Sciatic nerve (tissue), 2 donors: ENCODE measurements at regions not wholly inside any gene's neighbourhood (a gene's known extent, or its start where the extent isn't known, plus 50 kb on each side); places are given as distances from the start of the nearest gene placed in this dataset.

ENCODE experiments used
- ATAC-seq: fragments of 200-7000 bp; cut with Tn5 transposase; one replicate; pipeline ENCODE4 v1.9.1; 2020; ENCODE audit warnings: mild to moderate bottlenecking, moderate library complexity
- DNase-seq: peaks from one replicate; pipeline ENCODE4 v3.0.0-alpha.2; 2020; ENCODE audit warnings: low spot score
- intact Hi-C: fragments of 100-400 bp; cut with DNase I; formaldehyde crosslinking; loops from one replicate; pipeline ENCODE4 v1.14.2; 2022
- donor health status: DM: no; HTN: no; CAD: no.
- donor health status: DM: no; HTN: no; CAD: no.

- ATAC-seq (no peak), DNase-seq (no peak)
- intact Hi-C loops: no loop called here
These were observed 238.8 kb downstream of the GXYLT1 start for GRCh38 chr12:41905759-41906297.

DNA sequence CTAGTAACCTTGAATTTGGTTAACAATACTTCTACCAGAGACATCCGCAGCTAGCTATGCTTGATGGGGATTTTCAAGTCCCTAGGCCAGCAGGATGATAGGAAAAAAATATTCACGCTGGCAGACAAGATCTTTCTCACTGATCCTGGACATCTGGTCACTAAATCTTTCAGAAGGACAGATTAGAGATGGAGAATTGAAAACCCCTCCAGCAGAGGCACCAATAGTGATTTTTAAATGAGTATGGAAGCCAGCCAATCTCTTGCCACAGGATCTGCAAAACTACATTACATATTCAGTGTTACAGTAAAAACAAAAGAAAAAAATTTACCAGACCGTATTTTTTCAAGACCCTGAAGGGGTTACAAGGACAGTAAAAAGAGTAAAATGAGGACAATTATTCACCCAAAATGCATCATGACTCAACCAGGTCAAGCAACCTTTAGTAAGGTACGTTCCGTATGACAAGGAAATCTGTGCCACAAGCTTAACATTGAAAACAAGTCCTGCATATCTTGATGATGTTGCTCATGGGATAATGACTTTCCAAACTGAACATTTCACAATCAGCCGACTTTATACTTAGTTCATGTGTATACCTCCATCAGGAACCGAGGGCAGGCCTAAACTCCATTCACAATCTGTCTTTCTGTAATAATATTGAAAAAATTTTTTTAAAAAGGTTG is 239.5 kb downstream of the GXYLT1 start:
- intact Hi-C loops: no loop called here
- ATAC-seq (no peak), DNase-seq (no peak)

GRCh38 chr12:41904041-41904440 is 240.6 kb downstream of the GXYLT1 start:
- DNase-seq: no peak
- intact Hi-C loops: no loop called here
- ATAC-seq: no peak

DNA sequence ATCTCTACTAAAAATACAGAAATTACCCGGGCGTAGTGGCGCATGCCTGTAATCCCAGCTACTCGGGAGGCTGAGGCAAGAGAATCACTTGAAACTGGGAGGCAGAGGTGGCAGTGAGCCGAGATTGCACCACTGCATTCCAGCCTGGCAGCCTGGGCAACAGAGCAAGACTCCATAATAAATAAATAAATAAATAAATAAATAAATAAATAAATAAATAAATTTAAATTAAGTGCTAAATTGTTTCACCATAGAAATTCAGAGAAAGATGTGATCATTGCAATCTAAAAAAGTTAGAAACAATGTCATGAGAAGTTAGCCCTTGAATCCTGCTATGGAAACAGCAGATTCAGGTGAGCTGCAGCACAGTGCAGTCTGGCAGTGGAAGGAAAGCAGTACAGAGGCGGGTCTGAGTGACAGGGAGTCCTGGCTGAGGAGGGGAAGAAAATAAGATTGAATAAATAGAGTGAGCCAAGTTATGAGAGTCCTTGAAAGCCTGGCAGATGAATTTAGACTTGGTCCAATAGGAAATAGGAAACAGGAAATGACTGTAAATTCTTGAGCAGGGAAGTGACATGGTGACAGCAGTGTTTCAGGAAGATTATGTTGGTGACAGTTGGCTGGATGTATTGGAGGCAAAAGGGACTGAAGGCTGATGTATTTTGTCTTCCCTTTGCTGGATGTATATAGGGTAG is 241.5 kb downstream of the GXYLT1 start:
- no peak for DNase-seq
- intact Hi-C loops: no loop called here
- ATAC-seq: no peak

GRCh38 chr12:41899577-41899976 is 245.1 kb downstream of the GXYLT1 start:
- ATAC-seq (no peak), DNase-seq (no peak)
- intact Hi-C loops: no loop called here

GRCh38 chr12:41897593-41897992 is 247.1 kb downstream of the GXYLT1 start:
- intact Hi-C loops: no loop called here
- ATAC-seq (no peak), DNase-seq (no peak)

DNA sequence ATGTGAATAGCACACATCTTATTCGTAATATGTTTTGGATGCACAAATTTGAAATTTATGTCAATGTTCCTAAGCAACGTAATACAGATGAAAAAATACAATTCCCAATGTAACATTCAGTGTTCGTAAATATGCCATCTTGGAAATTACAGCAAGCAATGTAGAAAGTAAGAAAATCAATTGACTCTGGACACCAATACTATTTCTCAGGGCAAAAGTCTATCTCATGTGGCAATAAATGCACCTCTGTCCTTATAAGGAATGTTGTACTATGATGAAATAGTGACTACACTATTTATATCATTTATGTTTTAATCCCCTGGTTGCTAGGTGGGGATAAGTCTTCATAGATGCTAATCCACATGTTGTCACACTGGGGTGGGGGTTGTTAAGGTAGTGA is 251.2 kb downstream of the GXYLT1 start:
- intact Hi-C loops: no loop called here
- ATAC-seq (no peak), DNase-seq (no peak)

DNA sequence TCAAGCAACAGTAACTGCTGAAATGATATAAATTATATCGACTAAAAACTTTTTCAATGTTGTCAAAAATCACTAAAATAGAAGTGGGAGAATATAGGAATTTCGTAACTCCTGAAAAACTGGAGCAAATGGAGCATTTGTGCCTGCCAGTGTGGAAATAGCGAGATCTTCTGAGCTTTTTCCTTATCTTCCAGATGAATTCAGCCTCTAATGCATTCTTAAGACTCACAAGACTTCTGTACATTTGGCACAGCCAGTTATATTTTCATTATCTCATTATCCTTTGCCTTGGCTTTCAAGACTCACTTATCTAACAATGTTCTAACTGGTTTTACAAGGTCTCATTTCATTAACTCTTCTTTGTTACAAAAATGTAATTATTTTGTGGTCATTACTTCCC is 252.4 kb downstream of the GXYLT1 start:
- no peak for ATAC-seq
- intact Hi-C loops: no loop called here

GRCh38 chr12:41891226-41891625 is 253.4 kb downstream of the GXYLT1 start:
- DNase-seq (no peak), ATAC-seq (no peak)
- intact Hi-C loops: no loop called here

More for the DNA sequence above, 252.4 kb downstream of the GXYLT1 start:
- DNase-seq: no peak

- DNase-seq (no peak), ATAC-seq (no peak)
- intact Hi-C loops: no loop called here
These were observed 256.4 kb downstream of the GXYLT1 start for GRCh38 chr12:41888285-41888684.

- no peak for ATAC-seq
These were observed 262.5 kb downstream of the GXYLT1 start for GRCh38 chr12:41881891-41882805.

GRCh38 chr12:41869432-41869831 is 275.2 kb downstream of the GXYLT1 start:
- intact Hi-C loops: no loop called here
- ATAC-seq (no peak), DNase-seq (no peak)

More at GRCh38 chr12:41881891-41882805, 262.5 kb downstream of the GXYLT1 start:
- intact Hi-C loops: no loop called here
- no peak for DNase-seq

DNA sequence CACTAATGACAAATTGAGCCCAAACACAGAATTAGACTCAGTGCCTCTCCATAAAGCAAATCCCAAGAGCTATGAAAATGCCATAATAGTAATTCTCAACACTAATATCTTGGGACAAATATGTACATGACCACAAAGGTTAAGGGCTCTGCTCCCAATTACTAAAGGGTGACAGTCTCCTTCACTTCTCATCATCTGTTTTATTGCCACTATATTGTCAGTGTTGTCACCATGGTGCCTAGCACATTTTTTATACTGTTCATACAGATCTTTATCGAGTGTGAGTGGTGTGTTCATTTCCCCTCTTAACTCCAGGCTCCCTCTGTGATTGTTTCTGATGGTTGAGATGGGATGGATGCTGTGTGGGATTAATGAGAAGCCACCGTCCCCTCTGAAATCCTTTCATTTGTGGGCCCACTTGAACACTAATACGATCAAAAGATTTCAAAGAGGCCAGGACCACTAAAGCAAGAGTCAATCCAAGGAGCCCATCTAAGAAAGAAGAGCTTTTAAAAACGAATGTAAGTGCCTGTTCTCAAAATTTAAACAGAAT is 277.7 kb downstream of the GXYLT1 start:
- DNase-seq (no peak), ATAC-seq (no peak)
- intact Hi-C loops: no loop called here

GRCh38 chr12:41856228-41856627 is 288.4 kb downstream of the GXYLT1 start:
- ATAC-seq: no peak
- DNase-seq: no peak
- intact Hi-C loops: no loop called here

DNA sequence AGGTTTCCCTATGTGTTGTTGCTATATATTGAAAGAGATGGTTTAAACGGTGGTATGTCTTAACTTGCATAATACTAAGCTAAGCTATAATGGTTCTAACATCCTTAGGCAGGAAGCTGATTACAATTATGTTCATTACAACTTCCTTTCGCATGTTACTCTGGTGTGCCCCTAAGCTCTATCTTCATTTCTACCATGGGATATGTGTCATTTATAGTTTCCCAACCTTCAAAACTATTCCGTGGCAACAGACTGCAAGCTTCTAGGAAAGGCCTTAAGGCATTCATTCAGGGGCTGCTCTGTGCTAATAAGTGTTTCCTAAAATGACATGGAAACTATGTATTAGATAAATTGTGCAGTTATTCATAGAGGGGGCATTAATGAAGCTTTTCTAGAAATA is 294.6 kb downstream of the GXYLT1 start:
- intact Hi-C loops: no loop called here
- DNase-seq: no peak
- no peak for ATAC-seq

- intact Hi-C loops: no loop called here
- ATAC-seq: no peak
- no peak for DNase-seq
These were observed 298.0 kb downstream of the GXYLT1 start for GRCh38 chr12:41846718-41847117.

DNA sequence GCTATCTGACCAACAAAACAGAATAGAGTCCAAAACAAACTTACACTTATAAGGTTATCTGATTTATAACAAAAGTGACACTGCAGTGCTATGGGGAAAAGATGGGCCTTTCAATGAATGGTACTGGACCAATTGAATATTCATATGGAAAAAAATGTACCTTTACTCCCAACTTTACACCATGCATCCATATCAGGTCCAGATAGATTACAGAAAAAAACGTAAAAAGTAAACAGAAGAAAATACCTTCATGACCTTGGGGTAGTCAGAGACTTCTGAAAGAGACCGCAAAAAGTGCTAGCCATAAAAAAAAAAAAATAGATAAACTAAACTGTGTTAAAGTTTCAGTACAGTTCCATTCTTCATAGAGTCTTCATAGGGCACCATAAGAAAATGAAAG is 308.3 kb downstream of the GXYLT1 start:
- intact Hi-C loops: no loop called here
- DNase-seq (no peak), ATAC-seq (no peak)

- DNase-seq (no peak), ATAC-seq (no peak)
- intact Hi-C loops: no loop called here
These were observed 309.1 kb downstream of the GXYLT1 start for GRCh38 chr12:41835556-41835955.

- no peak for DNase-seq
- intact Hi-C loops: no loop called here
- ATAC-seq: no peak
These were observed 324.7 kb downstream of the GXYLT1 start for GRCh38 chr12:41819948-41820347.
